UCSD-AML1 (cell line): ENCODE measurements at regions not wholly inside any gene's neighbourhood (a gene's known extent, or its start where the extent isn't known, plus 50 kb on each side); places are given as distances from the start of the nearest gene placed in this dataset.

Experiments
- DNase-seq: peaks from one replicate; lab custom pipeline; 2025; ENCODE audit not compliant: unreplicated experiment; lab: John Stamatoyannopoulos, UW

DNA sequence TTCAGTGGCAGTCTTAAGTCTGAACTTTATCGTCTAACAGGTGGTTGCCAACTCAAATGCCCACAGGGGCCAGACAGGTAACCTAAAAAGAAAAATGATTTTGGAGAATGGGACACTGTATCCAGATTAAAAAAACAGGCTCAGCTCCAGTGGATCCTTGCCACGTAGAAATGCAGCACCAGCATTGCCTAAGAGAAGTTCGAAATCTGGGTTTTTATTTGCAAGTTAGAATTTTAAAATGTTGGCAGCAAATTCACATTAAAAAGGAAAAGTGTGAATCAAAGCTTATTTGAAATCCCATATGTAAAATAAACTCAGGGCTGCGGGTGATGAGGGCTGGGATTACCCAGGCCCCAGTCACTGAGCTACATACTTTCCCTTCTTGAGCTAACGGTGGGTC is 408.5 kb upstream of the SUCLG2 start:
- no peak for DNase-seq

DNA sequence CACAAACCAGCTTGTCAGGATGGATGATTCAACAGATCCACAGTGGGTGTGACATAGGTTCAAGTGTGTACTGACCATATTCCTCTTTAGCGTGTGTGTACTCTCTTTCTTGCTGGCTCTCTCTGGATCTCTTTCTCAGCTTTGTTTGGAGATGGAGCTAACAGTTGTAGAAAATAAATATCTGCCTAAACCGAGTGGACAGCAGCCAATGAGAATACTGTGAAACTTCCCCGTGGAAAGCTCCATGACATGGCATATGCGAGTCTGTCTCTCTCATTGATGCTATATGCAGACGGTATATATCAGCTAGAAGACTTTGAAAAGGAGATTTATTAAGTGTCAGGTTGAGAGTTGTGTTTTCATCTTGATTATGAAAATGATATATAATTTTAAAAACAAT is 406.5 kb upstream of the SUCLG2 start:
- no peak for DNase-seq

DNA sequence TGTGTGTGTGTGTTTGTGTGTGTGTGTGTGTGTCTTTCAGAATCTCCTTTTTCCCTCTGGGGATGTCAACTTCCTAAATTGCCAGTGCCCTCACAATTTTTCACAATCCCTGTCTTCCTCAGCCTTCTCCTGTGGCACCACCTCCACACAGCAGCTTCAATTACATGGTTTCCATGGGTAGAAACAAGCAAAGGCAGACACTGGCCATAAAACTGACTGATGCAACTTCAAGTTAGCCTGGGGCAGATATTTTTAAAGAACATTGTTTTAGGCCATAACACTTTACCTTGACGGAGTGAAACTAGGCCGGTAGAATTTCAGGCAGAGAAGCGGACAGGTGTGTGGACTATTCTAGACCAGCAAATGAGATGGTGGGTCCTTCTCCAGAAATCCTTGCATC is 405.8 kb upstream of the SUCLG2 start:
- DNase-seq = no peak

DNA sequence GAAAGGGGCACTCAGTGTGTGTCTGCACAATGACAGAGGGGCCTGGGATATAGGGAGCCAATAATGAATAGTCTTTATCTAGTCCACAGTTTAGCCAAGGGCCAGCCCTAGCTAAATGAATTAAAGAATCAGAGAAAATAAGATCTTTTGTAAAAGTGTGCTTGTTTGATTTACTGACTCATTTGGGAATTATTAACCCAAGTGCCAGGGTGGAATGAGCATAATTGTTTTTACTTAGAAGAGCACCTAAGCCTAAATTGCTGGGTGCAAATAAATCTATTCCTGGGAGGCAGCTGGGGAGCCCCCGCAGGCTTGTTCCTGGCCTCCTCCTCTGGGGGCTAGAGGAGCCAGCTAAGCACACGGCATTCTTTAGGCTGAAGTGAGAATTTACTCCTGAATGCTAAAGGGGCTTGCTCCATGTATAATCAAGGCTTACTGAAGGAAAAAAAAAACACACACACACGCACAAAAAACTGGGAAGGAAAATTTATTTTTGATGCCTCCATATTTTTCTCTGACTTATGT is 405.3 kb upstream of the SUCLG2 start:
- no peak for DNase-seq

DNA sequence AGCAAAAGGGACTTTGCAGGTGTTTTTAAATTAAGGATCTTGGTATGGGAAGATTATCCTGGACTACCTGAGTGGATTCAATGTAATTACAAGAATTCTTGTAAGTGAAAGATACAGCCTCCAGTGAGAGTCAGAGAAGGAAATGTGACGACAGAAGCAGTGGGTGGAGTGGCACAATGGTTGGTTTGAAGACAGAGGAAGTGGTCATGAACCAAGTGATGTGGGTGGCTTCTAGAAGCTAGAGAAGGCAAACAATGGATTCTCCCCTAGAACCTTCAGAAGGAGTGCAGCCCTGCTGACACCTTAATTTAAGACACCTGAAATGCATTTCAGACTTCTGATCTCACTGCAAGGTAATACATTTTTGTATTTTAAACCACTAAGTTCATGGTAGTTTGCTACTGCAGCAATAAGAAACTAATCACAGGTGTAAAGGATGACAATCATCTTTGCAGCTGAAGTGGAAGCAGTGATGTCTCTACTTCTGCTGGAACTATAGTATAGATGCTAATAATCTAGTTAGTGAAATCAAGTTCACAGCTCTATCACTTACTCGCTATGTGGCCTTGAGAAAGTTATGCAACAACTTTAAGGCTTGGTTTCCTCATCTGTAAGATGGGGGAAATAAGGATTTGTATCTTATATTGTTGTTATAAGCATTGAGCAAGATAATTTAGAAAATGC is 403.4 kb upstream of the SUCLG2 start:
- DNase-seq = no peak

DNA sequence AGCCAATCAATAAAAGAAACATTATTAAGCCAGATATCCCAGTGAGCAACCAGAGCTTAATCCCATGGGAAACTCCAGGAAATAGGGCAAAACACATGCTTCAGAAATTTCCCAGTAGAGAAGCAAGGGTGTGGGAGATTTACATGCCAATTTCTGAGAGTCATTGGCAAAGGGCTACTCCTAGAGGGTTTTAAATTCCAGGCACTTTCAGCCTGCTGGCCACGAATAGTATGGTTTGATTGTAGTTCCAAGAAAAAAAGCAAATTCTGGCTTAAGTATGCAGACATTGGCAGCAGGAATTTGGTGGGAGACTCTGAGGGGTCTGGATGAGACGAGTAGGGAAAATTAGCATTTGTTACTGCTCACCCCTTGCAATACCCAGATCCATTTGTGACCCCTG is 402.1 kb upstream of the SUCLG2 start:
- no peak for DNase-seq

DNA sequence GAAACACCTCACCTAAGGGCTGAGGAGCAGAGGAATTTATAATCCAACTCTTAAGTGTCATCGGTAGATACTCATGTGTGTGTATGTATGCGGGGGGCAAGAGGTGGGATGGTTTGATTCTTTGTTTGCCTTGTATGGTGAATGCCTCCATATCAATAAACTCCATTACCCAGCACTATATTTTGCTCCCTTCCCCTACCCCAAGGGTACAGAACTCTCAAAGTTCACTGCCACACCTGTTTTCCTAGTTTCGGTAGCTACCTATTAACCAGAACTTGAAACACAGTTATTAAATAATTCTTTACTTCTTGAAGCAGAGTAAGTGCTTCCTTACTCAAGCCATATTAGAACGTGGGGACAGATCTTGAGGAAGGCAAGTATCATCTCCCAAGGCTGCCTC is 400.8 kb upstream of the SUCLG2 start:
- no peak for DNase-seq

DNA sequence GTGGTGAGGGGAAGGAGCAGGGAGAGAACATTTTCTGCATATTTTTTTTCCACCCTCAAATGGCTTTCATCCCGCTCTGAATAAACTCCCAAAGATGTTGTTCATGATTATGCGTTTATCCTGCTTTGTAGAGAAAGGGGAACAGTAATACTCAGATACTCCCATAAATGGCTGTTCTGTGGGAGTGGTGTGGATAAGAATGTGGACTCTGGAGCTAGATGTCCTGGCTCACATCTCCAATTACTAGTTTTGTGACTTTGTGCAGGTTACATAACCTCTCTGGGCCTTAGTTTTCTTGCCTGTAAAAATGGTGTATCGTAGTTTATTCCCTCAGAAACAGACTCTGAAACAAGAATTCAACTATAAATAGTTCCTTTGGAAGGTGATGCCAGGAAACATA is 395.4 kb upstream of the SUCLG2 start:
- DNase-seq = no peak

DNA sequence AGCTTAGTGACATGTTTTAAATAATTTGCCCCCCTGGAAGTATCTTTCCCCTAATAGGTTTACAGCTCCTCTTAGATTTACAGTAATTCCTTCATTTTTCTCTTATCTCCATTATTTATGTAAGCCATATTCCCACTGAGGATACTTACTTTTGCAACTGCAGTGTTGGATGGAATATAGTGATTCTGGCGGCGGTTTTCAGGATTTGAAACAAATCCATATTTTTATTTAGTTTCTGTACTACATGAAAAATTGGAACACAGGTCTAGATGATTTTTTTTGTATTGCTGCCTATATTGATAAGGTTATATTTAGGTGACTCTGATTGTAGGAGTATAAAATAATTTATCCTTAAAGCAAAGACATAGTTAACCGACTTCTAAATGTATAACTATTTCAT is 391.6 kb upstream of the SUCLG2 start:
- no peak for DNase-seq

DNA sequence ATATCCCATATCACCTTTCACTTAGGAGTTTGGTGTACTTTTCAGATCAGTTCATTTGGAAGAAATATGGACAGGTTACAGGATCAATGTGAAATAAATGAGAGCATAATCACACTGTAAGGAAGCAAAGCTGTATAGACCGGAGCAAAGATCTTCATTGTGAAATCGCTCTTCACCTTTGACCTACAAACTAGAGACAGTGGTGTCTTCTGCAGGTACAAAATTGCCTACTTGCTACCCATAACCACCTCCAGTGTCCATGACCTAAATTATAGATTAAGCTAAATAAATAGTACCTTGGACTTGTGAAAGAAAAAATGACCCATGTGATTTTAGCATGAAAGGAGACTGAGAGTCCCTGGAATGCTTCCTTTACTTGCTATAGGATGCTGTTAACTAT is 379.5 kb upstream of the SUCLG2 start:
- no peak for DNase-seq

DNA sequence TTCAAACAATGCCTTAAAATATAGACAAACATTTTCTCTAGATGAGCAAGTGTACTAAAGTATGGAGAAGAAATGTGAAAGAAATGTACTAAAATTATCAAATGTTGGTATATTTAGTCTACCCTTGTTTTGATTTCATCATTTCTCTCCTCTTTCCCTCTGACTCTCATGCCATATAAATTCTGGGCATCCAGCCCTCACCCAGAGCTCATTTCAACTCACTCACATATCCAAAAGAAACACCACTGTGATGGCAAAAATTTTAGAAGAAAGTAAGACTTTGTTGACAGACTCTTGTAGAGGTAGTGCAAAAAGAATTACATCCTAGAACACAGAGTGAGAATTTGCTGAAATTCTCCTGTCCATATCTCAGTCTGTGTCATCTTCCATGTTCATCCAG is 377.8 kb upstream of the SUCLG2 start:
- no peak for DNase-seq

DNA sequence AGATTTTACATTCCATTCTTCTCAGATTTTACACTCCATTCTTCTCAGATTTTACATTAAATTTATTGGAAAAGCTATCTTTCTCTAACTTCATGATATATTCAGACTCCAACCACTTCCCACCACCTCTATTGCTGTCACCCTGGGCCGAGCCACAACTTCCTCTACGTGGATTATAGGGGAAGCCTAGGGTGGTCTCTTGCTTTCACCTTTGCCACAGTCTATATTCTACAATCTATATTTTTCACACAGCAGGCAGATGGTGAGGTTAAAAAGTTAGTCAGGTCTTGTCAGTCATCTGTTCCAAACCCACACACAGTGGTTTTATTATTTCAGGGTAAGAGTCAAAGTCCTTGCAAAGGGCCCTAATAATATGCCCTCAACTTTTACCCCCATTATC is 370.8 kb upstream of the SUCLG2 start:
- DNase-seq = no peak

DNA sequence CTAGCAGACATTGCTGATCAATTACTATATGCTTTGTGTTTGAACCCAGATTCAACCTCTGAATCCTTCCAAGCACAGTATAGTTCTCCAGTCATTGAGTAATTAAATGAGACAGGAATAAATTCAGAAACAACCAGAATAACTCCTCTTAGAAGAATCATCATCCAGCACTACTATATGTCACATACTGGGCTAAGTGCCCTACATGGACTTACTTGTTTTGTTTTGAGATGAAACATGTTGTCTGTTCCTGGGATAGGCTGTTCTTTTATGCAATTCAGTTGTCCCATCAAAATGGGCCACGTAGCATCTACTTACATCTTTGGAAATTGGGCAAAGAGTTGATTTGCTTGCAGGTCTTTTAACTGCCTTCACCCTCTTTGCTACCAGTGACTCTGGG is 365.5 kb upstream of the SUCLG2 start:
- DNase-seq = no peak

DNA sequence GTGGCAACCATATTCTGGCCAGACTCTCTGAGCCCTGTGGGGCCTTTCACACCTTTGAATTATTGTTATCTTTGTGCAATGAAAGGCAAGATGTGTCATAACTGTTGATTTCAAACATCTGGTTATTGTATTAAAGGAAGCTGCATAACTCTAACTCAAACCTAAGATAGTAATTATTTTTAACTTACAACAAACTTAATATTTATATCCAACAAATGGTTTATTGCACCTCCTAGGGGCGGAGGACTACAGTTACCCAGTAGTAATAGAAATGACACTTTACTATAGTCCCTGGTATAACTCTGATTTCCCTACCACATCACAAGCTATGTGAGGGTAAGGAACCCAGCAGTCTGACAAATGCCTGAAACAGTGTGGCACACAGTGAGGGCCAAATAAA is 363.9 kb upstream of the SUCLG2 start:
- no peak for DNase-seq

DNA sequence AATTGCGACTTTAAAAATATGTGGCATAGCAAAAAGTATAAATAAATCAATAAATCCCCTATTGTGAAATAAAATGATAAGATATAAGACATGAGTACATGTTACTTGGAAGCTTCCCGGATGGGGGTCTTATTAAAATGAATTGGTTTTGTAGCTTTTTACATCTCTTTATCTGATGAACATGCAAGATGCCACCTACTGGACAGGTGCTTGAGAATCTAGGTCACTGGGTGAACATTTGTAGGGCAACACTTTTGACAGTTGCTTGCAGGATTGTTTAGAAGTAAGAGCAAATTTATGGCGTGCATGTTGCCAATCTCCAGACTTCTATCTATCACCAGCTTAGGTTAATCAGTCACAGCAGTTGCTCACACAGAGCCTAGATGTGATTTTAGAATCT is 362.7 kb upstream of the SUCLG2 start:
- DNase-seq = no peak

DNA sequence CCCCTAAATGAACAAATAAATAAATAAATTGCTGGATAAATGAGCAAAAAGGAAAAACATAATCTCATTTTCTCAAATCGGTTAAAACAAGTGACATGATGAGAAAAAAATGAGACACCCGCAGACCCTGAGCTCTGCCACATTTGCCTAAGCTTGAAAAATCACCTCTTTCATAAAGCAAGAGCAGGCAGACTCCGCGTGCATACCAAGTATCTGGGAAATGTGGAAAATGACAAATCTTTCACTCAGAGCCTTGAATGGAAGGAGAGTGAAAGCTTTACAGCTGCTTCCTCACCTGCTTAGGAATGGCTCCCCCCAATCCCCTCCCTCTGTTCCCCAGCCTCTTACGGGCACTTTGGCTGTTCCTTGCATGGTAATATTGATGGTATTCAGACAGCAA is 355.5 kb upstream of the SUCLG2 start:
- no peak for DNase-seq

DNA sequence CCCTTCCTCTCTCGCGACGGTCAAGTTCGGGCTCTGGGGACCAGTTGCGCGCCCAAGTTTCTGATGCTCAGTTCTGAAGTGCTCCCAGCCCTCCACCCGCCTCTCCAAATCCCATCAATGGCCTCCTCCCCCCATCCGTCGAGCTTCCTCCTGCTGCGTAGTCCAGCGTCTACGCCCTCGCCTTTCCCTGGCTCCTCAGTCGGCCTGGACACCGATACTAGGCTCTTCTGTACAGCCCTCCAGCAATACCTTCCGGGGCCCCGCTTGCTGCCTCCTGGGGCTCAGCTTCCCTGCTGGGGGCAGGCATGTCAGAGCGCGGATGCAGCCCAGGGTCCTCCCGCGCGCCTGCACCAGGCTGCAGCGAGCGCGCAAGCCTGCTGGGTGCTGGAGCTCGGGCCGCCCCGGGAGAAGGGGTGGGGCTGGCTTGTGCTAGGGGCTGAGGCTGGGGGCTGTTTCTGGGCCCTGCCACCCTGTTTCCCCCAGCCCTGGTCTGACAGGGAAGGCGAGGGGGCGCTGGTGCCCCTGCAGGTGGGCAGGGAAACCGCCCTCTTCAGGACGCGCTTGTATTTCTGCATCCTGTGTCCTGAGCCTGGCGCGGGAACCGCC is 353.3 kb upstream of the SUCLG2 start:
- no peak for DNase-seq

DNA sequence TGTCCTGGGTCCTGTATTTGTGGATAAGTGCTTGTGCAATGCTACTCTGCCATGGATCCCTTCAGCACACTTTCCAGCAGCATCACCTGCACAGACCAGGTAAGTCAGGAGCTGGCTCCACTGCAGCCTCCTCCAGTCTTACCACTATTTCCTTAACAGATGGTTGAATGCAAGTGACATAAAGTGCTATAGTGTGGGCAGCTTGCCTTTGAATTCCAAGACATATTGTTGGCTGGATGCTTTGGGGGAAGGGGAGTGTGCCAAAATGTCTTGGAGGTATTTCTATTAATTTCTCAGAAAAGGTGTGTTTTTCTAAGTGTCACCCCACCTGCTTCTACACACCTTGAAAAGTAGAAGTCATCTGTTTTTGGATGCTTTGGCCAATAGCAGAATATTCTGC is 352.2 kb upstream of the SUCLG2 start:
- DNase-seq = no peak

DNA sequence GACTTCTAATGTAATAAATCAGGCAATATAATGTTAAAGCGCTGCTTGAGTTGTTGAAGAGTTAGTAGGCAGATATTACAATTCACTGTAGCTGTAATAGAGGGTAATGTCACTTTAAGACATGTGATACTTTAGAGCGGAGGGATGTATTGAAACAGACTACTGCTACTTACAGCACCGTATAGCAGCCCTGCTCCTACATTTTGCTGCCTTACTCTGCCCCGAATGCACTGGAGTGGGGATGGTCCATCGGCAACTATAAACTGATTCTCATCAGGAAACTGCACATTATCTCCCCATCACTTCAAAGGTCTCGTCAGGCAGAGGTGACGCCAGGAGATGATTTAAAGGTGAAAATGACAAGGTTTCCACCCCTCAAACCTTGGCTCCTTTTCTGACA is 349.7 kb upstream of the SUCLG2 start:
- no peak for DNase-seq

DNA sequence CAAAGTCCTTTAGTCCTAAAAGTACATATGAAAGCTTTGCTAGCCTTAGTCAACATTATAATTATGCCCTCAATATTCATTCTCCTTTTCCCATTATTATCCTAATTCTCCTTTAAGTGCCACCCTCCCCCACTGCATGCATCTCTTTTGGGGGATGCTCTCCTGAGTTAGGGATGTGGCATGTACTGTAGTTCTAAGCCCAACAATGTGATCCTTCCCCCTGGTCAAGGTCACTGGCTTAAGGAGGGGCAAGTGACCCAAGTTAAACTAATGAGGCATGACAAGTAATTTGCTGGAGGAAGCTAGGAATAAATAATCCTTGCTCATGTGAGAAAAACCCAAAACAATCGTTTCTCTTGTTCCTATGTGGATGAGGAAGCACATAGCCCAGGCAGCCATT is 343.9 kb upstream of the SUCLG2 start:
- no peak for DNase-seq

DNA sequence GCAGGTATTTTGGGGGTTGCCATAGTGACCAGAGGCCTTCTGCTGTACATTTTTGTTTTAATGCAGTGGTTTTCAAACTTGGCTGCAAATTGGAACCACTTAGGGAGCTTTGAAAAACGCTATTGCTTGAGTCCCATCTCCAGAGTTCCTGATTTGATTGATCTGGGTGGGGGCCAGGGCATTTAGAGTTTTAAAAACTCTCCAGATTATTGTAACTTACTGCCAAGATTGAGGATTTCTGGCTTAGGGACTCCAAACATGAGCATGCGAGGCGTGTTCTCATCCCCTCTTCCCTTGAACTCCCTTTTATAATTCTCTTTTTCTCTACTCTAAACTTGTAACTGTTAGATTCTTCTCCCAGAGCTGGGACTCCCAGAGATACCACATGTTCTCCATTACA is 340.8 kb upstream of the SUCLG2 start:
- no peak for DNase-seq

DNA sequence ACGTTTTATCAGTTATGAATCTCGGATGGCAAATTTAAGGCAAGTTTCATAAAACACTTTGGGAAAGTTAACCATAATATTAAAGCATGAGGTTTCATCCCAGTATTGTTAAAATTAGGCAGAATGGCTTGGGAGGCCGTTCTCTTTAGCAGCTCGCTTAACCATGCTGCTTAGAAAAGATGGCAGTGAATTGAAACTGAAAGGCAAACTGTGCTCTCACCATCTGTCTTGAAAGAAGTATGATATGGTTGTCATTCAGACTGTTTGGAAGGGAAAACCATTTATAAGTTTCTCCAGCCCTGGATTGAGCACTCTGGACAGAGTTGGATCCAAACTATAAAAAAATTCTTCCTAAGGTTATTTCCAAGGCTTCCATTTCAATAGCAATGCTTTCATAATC is 332.3 kb upstream of the SUCLG2 start:
- no peak for DNase-seq

DNA sequence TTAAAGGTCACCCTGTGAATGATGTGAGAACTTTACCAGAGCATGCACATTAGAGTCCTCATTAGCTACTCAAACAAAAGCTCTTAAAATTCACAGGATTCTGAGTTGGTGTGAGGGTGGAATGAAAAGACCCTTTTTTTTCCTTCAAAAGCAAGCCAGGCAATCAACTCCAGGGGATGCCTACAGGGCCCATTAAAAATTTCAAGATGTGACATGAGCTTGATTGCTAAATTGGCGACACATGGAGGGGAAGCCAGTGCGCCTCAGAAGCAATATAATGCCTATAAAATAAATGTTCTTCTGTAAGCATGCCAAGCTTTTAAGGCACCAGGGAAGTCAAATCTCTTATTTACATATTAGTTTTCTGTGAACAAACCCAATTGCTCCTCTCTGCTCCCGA is 328.8 kb upstream of the SUCLG2 start:
- no peak for DNase-seq
